Smooth muscle cell (in vitro differentiated cells): ENCODE measurements at regions not wholly inside any gene's neighbourhood (a gene's known extent, or its start where the extent isn't known, plus 50 kb on each side); places are given as distances from the start of the nearest gene placed in this dataset.

ENCODE experiments used
- DNase-seq: peaks from one replicate; lab custom pipeline; 2025; ENCODE audit not compliant: unreplicated experiment; lab: John Stamatoyannopoulos, UW
- H2AFZ ChIP-seq: fragments of 200-600 bp; sonication (generic); 2 replicates; pipeline ENCODE4 v1.6.0; 2016; ENCODE audit warnings: antibody characterized with exemption, low read depth, mild to moderate bottlenecking
- H3F3A ChIP-seq: fragments of 200-600 bp; sonication (generic); 2 replicates; pipeline ENCODE4 v1.6.0; 2017; ENCODE audit warnings: antibody characterized with exemption, low read depth
- H3K27ac ChIP-seq: fragments of 200-600 bp; sonication (generic); 2 replicates; pipeline ENCODE4 v1.5.1; 2016; ENCODE audit warnings: low read depth, mild to moderate bottlenecking
- H3K27me3 ChIP-seq: fragments of 200-600 bp; sonication (generic); 2 replicates; pipeline ENCODE4 v1.6.1; 2016; ENCODE audit warnings: low read depth, mild to moderate bottlenecking
- H3K36me3 ChIP-seq: fragments of 200-600 bp; sonication (generic); 2 replicates; pipeline ENCODE4 v1.5.1; 2016; ENCODE audit warnings: low read depth
- H3K4me1 ChIP-seq: fragments of 200-600 bp; sonication (generic); 2 replicates; pipeline ENCODE4 v1.5.1; 2016; ENCODE audit warnings: low read depth
- H3K4me2 ChIP-seq: fragments of 200-600 bp; sonication (generic); 2 replicates; pipeline ENCODE4 v1.6.0; 2016; ENCODE audit warnings: mild to moderate bottlenecking
- H3K4me3 ChIP-seq: fragments of 200-600 bp; sonication (generic); 2 replicates; pipeline ENCODE4 v1.5.1; 2016; ENCODE audit warnings: mild to moderate bottlenecking
- H3K79me2 ChIP-seq: fragments of 200-600 bp; sonication (generic); 2 replicates; pipeline ENCODE4 v1.6.0; 2016; ENCODE audit warnings: low read depth, mild to moderate bottlenecking
- H3K9ac ChIP-seq: fragments of 200-600 bp; sonication (generic); 2 replicates; pipeline ENCODE4 v1.6.0; 2016; ENCODE audit warnings: low read depth
- H3K9me3 ChIP-seq: fragments of 200-600 bp; sonication (generic); replicated peaks from 2 replicates; pipeline ENCODE4 v1.5.1; 2016; ENCODE audit warnings: low read depth
- H4K20me1 ChIP-seq: fragments of 200-600 bp; sonication (generic); 2 replicates; pipeline ENCODE4 v1.6.0; 2016; ENCODE audit warnings: low read depth
- CTCF ChIP-seq: fragments of 200-600 bp; sonication (generic); IDR thresholded peaks from 2 replicates; pipeline ENCODE4 v1.5.1; 2017; ENCODE audit warnings: borderline replicate concordance, mild to moderate bottlenecking, antibody characterized with exemption; ENCODE audit not compliant: insufficient read depth, poor library complexity, severe bottlenecking
- WGBS: methylation state at CpG from one replicate; pipeline ENCODE4 v1.1.7; 2016; ENCODE audit warnings: low lambda C conversion rate; 5-methylcytosine and 5-hydroxymethylcytosine counted together

DNA sequence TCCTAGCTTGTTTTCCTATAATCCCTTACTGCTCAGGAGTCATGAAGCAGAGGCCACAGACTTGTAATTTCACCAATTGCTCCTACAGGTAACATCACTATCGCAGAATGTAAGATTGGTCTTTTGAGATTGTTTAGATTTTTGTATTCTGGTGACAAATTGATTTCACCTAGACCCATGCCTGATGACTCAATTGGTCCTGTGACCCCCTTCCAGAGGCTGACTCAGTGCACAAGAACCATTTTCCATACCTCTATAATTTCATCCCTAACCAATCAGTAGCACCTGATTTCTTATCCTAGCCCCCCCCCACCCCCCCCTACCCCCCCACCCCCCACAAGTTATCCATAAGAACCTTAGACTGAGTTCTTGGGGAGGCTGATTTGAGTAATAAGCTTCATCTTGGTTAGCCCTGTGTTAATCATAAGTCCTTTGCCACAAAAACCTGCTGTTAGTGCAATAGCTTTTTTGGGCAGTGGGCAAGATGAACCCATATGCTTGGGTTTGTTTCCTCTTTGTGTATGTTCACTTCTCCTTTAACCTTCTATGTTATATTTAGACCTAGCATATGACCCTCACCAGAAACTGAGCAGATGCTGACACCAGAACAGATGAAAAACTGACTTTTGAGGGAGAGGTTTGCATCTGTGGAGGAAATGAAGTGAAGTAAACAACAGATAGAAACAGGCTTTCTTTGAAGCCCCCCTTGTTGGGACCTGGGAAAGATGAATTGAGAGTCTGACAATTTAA lies 187.1 kb downstream of the KIF20B start:
- no peaks in the 10 kb centered on the region for H3K79me2 ChIP-seq
- H2AFZ ChIP-seq, result peak overlapping the region; percentile 70
- peak overlapping the region; percentile 60 for H3K27ac ChIP-seq
- TF ChIP-seq CTCF, result no peak
- 95% methylated on average over 1 of the region's 1 CpG for WGBS
- peak overlapping the region; percentile 55 for H3K9ac ChIP-seq
- H3K9me3 ChIP-seq, result no peaks in the 10 kb centered on the region
- no peaks in the 10 kb centered on the region for H3K27me3 ChIP-seq
- peak overlapping the region; percentile 56 for H3K4me2 ChIP-seq
- no peaks in the 10 kb centered on the region for H3K4me1 ChIP-seq
- H3K4me3 ChIP-seq, result no peak overlapping the region
- H3F3A ChIP-seq, result no peaks in the 10 kb centered on the region
- no peaks in the 10 kb centered on the region for H3K36me3 ChIP-seq
- H4K20me1 ChIP-seq, result no peaks in the 10 kb centered on the region
- no peak for DNase-seq

DNA sequence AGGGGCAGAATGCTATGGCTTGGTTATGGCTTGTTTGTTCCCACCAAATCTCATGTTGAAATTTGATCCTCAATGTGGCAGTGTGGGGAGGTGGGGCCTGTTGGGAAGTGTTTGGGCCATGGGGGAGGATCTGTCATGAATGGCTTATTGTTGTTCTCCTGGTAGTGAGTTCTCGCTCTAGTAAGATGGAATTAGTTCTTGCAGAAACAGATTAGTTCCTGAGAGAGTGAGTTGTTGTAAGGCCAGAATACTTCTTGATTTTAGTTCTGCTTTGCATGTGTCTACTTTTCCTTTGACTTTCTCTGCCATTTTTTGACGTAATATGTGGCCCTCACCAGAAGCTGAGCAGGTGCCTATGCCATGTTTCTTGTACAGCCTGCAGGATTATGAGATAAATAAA lies 188.2 kb downstream of the KIF20B start:
- no peaks in the 10 kb centered on the region for H3K4me1 ChIP-seq
- no peaks in the 10 kb centered on the region for H3K27me3 ChIP-seq
- H3F3A ChIP-seq, result no peaks in the 10 kb centered on the region
- H3K27ac ChIP-seq, result no peak overlapping the region
- TF ChIP-seq CTCF, result no peak
- no peak overlapping the region for H3K9ac ChIP-seq
- no peak for DNase-seq
- no peaks in the 10 kb centered on the region for H3K9me3 ChIP-seq
- 94% methylated on average over 2 of the region's 2 CpGs for WGBS
- H4K20me1 ChIP-seq, result no peaks in the 10 kb centered on the region
- no peak overlapping the region for H3K4me2 ChIP-seq
- no peaks in the 10 kb centered on the region for H3K79me2 ChIP-seq
- no peak overlapping the region for H3K4me3 ChIP-seq
- no peaks in the 10 kb centered on the region for H3K36me3 ChIP-seq
- no peak overlapping the region for H2AFZ ChIP-seq

DNA sequence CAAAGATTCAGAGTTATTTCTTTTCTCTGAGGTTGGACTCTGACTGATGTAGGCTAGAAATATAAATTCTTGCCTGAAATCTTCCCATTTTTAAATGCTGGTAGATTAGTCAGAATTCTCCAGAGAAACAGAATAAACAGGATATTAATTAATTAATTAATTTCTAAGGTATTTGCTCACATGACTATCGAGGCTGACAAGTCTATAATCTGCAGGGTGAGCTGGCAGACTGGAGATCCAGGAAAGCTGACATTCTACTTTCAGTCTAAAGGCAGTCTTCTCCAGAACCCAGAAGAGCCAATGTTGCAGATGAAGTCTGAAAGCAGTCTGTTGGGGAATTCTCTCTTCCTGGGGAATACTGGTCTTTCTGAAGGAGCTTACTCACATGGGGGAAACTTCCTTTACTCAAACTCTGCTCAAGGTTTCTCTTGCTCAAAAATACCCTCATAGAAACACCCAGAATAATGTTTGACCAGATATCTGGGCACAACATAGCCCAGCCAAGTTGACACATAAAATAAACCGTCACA lies 189.7 kb downstream of the KIF20B start:
- Histone ChIP-seq H2AFZ (no peak overlapping the region), H3K9me3 (no peaks in the 10 kb centered on the region), H3K79me2 (no peaks in the 10 kb centered on the region), H3K27me3 (no peaks in the 10 kb centered on the region), H3K4me3 (no peak overlapping the region), H3K4me1 (no peaks in the 10 kb centered on the region), H3K36me3 (no peaks in the 10 kb centered on the region), H3K4me2 (no peak overlapping the region), H3F3A (no peaks in the 10 kb centered on the region), H3K27ac (no peak overlapping the region), H3K9ac (no peak overlapping the region), H4K20me1 (no peaks in the 10 kb centered on the region)
- no peak for TF ChIP-seq CTCF
- WGBS, result 93% methylated on average over 2 of the region's 2 CpGs
- no peak for DNase-seq

DNA sequence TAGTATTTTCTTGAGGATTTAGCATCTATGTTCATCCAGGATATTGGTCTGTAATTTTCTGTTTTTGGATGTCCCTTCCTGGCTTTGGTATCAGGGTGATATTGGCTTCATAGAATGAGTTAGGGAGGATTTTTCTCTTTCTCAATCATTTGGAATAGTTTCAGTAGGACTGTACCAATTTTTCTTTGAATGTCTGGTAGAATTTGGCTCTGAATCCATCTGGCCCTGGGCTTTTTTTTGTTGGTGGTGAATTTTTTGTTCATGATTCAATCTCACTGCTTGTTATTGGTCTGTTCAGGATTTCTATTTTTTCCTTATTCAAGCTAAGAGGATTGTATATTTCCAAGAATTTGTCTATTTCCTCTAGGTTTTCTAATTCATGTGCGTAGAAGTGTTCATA lies 192.7 kb downstream of the KIF20B start:
- no peak overlapping the region for H3K27ac ChIP-seq
- H3K4me3 ChIP-seq, result no peak overlapping the region
- no peaks in the 10 kb centered on the region for H3K36me3 ChIP-seq
- no peaks in the 10 kb centered on the region for H3F3A ChIP-seq
- H2AFZ ChIP-seq, result no peak overlapping the region
- WGBS, result 100% methylated on average over 1 of the region's 1 CpG
- TF ChIP-seq CTCF, result no peak
- no peaks in the 10 kb centered on the region for H3K9me3 ChIP-seq
- no peaks in the 10 kb centered on the region for H3K4me1 ChIP-seq
- H3K27me3 ChIP-seq, result no peaks in the 10 kb centered on the region
- DNase-seq, result no peak
- no peaks in the 10 kb centered on the region for H4K20me1 ChIP-seq
- H3K79me2 ChIP-seq, result no peaks in the 10 kb centered on the region
- no peak overlapping the region for H3K9ac ChIP-seq
- H3K4me2 ChIP-seq, result no peak overlapping the region
